ENCODE measurements at regions not wholly inside any gene's neighbourhood (a gene's known extent, or its start where the extent isn't known, plus 50 kb on each side); places are given as distances from the start of the nearest gene placed in this dataset.
A peak's percentile ranks its signal among the peaks of the same experiment; 100 is the strongest.

- no peaks in the 10 kb centered on the region for H3K27me3 ChIP-seq (ENCODE audit: insufficient read depth, poor library complexity, severe bottlenecking)
- DNase-seq (ENCODE audit: low read depth in 1 of 2, low spot score in 1 of 2) = no peak
- H3K4me3 ChIP-seq (replicated peaks; ENCODE audit: insufficient read depth, low read length) = no peak overlapping the region
- no peak for TF ChIP-seq REST (IDR thresholded peaks at IDR 0.05; ENCODE audit: insufficient replicate concordance, low read depth)
- TF ChIP-seq POLR2AphosphoS5 (IDR thresholded peaks at IDR 0.05; ENCODE audit: low read depth) = no peak
- TF ChIP-seq SPI1 (IDR thresholded peaks at IDR 0.05; ENCODE audit: borderline replicate concordance, low read depth) = no peak
- TF ChIP-seq CTCF (IDR thresholded peaks at IDR 0.05; ENCODE audit: insufficient read depth, low read length) = no peak
- no peak for TF ChIP-seq GABPA (IDR thresholded peaks at IDR 0.05; ENCODE audit: low read depth)
- H3K27ac ChIP-seq (replicated peaks) = no peak overlapping the region
These were observed 97.7 kb upstream of the RGS6 start for GRCh38 chr14:71834284-71835204.

GRCh38 chr14:71852181-71852580, 80.0 kb upstream of the RGS6 start:
- H3K27me3 ChIP-seq (ENCODE audit: insufficient read depth, poor library complexity, severe bottlenecking) = no peaks in the 10 kb centered on the region
- DNase-seq (ENCODE audit: low read depth in 1 of 2, low spot score in 1 of 2) = peak; percentile 41 to 53
- H3K4me3 ChIP-seq (replicated peaks; ENCODE audit: insufficient read depth, low read length) = no peak overlapping the region
- TF ChIP-seq CTCF (IDR thresholded peaks at IDR 0.05; ENCODE audit: insufficient read depth, low read length) (no peak), SPI1 (IDR thresholded peaks at IDR 0.05; ENCODE audit: borderline replicate concordance, low read depth) (peak; percentile 84), POLR2AphosphoS5 (IDR thresholded peaks at IDR 0.05; ENCODE audit: low read depth) (no peak)
- H3K27ac ChIP-seq (replicated peaks) = no peak overlapping the region

DNA sequence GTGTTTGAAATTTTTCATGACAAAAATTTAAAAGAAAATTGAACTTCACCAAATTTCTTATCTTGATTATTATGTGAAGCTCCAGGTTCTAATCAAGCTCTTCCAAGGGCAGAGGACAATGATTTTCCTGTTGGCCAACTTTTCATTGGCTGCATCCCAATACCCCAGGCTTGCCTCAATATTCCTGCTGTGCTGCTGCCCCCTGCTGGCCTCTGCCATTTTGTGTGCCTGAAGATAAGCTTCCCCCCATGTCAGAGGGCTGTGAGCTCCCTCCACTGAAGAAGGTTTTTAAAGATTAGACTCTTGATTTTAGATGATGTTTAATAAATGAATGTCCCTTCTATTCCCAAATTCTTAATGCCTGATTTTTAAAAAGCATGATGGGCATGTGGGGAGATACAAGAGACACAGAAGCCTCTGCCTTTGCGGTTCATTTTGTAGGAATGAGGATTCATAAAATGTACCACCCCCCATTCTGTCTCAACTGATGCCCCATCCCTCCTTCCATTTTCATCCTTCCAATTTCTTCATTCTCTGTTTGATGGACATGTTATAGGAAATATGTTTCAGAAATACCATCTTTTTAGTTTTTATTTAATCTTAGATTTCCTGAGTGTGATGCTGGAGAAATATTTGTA, 76.7 kb upstream of the RGS6 start:
- Histone ChIP-seq H3K4me3 (replicated peaks; ENCODE audit: insufficient read depth, low read length) (no peak overlapping the region), H3K27ac (replicated peaks) (no peak overlapping the region), H3K27me3 (ENCODE audit: insufficient read depth, poor library complexity, severe bottlenecking) (no peaks in the 10 kb centered on the region)
- DNase-seq (ENCODE audit: low read depth in 1 of 2, low spot score in 1 of 2) = peak in 1 of 2 experiments; percentile 49
- no peak for TF ChIP-seq GABPA (IDR thresholded peaks at IDR 0.05; ENCODE audit: low read depth)
- peak; percentile 11 for TF ChIP-seq CTCF (IDR thresholded peaks at IDR 0.05; ENCODE audit: insufficient read depth, low read length)
- no peak for TF ChIP-seq REST (IDR thresholded peaks at IDR 0.05; ENCODE audit: insufficient replicate concordance, low read depth)
- no peak for TF ChIP-seq POLR2AphosphoS5 (IDR thresholded peaks at IDR 0.05; ENCODE audit: low read depth)
- TF ChIP-seq SPI1 (IDR thresholded peaks at IDR 0.05; ENCODE audit: borderline replicate concordance, low read depth) = no peak
